GM06990 (cell line): ENCODE measurements at regions not wholly inside any gene's neighbourhood (a gene's known extent, or its start where the extent isn't known, plus 50 kb on each side); places are given as distances from the start of the nearest gene placed in this dataset.

Experiments
- DNase-seq: peaks from one replicate; pipeline ENCODE4 v3.0.0-alpha.2; 2011; ENCODE audit not compliant: insufficient read length; ENCODE audit errors: extremely low read depth
- H3K27me3 ChIP-seq: replicated peaks from 2 replicates; pipeline ENCODE4 v1.6.0; 2011; ENCODE audit warnings: low read length; ENCODE audit not compliant: control insufficient read depth, insufficient read depth
- H3K36me3 ChIP-seq: 2 replicates; pipeline ENCODE4 v1.5.1; 2011; ENCODE audit warnings: low read length; ENCODE audit not compliant: control insufficient read depth, insufficient read depth
- H3K4me3 ChIP-seq: replicated peaks from 2 replicates; pipeline ENCODE4 v1.5.1; 2011; ENCODE audit warnings: low read depth, mild to moderate bottlenecking, control low read depth, low read length
- TF ChIP-seq, protein P1 (sequence below): IDR thresholded peaks from 2 replicates; pipeline ENCODE4 v1.5.1; 2011; ENCODE audit warnings: low read length, control low read depth, mild to moderate bottlenecking, inconsistent platforms; ENCODE audit not compliant: insufficient read depth, poor library complexity, severe bottlenecking

DNA sequence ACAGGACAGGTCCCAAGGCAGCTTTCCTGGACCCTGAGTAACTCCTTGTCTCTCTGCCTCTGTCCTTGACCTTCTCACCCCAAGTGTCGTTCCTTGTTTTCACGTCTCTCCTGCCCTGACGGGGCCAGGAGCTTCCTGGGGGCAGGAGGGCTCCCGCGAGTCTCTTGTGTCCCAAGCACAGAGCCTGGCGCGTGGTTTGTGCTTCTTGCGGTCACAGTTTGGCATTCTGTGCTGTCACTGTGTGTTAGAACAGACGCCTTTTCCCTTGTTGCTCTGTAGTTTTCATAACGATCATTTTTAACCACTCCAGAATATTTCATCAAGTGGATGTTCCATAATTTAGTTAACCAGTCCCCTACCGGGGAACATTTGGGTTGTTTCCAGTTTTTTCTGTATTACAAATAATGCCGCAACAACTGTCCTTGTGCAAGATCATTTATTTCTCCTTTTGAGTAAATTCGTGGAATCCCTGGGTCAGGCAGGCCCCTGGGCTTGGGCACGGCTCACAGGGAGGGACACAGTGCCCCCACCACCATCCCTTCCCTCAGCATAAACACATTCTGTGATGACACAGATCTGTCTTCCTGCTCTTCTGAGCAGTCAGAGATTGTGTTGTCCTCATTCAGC, 71.9 kb downstream of the TSPAN17 start:
- no peak for DNase-seq
- Histone ChIP-seq H3K4me3 (no peak overlapping the region), H3K36me3 (no peaks in the 10 kb centered on the region), H3K27me3 (no peaks in the 10 kb centered on the region; the same call in 1 of the 2 replicates)
- TF ChIP-seq, protein P1, sequence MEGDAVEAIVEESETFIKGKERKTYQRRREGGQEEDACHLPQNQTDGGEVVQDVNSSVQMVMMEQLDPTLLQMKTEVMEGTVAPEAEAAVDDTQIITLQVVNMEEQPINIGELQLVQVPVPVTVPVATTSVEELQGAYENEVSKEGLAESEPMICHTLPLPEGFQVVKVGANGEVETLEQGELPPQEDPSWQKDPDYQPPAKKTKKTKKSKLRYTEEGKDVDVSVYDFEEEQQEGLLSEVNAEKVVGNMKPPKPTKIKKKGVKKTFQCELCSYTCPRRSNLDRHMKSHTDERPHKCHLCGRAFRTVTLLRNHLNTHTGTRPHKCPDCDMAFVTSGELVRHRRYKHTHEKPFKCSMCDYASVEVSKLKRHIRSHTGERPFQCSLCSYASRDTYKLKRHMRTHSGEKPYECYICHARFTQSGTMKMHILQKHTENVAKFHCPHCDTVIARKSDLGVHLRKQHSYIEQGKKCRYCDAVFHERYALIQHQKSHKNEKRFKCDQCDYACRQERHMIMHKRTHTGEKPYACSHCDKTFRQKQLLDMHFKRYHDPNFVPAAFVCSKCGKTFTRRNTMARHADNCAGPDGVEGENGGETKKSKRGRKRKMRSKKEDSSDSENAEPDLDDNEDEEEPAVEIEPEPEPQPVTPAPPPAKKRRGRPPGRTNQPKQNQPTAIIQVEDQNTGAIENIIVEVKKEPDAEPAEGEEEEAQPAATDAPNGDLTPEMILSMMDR = no peak

DNA sequence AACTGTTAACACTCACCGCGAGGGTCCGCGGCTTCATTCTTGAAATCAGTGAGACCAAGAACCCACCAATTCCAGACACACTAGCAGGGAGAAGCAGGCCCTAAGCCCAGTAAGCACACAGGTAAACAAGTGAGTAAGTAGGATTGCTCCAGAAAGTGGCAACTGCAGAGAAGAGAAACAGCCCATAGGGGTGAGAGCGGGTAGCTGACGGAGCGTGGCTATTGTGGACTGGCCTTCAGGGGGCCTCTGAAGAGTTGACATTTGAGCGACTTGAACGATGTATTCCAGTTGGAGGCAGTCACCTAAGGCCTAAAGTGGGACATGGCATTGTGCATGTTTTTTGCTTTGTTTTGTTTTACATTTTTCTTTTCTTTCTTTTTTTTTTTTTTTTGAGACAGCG, 74.2 kb downstream of the TSPAN17 start:
- TF ChIP-seq, protein P1 = no peak
- no peak for DNase-seq
- no peaks in the 10 kb centered on the region; the same call in 1 of the 2 replicates for H3K27me3 ChIP-seq

DNA sequence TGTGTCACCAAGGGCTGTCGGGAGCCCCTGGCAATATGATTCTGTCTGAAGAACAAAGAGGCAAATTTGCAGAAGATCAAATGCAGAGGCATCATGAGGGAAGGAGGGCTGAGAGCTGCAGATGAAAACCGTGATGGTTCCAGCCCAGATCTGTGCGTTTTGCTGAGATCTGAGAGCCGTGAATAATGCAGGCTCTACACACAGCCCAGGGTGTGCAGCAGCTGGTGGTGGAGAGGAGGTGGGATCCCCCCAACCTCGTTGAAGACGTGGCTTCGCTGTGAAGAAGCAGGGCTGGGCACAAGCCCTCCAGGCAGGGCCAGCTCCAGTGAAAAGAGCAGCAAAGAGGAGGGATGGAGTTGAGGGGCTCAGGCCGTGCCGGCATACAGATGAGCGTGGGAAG, 75.5 kb downstream of the TSPAN17 start:
- TF ChIP-seq, protein P1 = no peak
- DNase-seq = no peak
- no peaks in the 10 kb centered on the region; the same call in none of the 2 replicates for H3K27me3 ChIP-seq
- no peak overlapping the region for H3K4me3 ChIP-seq
- H3K36me3 ChIP-seq = no peaks in the 10 kb centered on the region

More for the DNA sequence above, 74.2 kb downstream of the TSPAN17 start:
- no peak overlapping the region for H3K4me3 ChIP-seq
- no peaks in the 10 kb centered on the region for H3K36me3 ChIP-seq

DNA sequence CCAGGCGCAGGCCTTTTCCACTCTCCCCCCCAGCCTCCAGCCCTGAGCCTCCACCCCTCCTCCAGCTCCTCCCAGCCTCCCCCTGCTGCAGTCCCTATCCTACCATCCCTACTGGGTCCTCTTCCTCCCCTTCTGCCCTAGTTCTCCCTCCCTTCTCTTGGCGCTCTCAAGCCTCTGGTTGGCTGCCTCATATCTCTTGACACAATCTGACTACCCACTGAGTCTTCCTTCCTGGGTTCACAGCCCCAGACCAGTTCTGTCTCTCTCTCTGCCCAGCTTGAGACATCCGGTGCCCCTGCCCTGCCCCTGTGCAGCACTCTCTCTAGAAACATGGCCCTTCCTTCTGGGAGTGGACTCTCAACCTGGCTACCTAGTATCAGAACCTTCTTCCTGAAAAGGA, 76.2 kb downstream of the TSPAN17 start:
- TF ChIP-seq, protein P1 = no peak
- H3K4me3 ChIP-seq = no peak overlapping the region
- no peaks in the 10 kb centered on the region for H3K36me3 ChIP-seq
- no peak for DNase-seq
- no peaks in the 10 kb centered on the region; the same call in none of the 2 replicates for H3K27me3 ChIP-seq

DNA sequence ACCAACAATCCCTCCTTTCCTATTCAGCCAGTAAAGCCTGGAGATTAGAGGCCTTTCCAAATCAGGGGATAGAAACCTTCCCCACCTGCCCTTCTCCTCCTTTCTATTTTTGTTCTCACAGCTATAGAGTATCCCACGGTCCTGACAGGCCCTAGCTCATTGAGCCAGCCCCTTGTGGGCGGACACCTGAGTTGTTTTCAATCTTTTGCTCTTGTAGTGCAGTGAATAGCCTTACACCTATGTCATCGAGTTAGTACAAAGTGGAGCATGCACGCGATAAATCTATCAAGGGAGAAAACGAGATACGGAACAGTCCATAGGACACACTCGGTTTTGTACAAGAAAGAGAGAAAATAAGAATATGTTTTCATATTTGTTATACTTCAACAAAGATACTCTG, 77.2 kb downstream of the TSPAN17 start:
- TF ChIP-seq, protein P1 = no peak
- DNase-seq = no peak
- Histone ChIP-seq H3K36me3 (no peaks in the 10 kb centered on the region), H3K27me3 (no peaks in the 10 kb centered on the region; the same call in none of the 2 replicates), H3K4me3 (no peak overlapping the region)
